PC-9 (cell line): ENCODE measurements at regions not wholly inside any gene's neighbourhood (a gene's known extent, or its start where the extent isn't known, plus 50 kb on each side); places are given as distances from the start of the nearest gene placed in this dataset.
"Not testable (repeated sequence)": the region's sequence is repeated elsewhere in the genome, so short reads cannot be mapped to it uniquely, and the experiment has no call there.

Experiments
- BruUV-seq: library from RNA; stranded (reverse); fragments of 400-500 nt; replicated peaks from 2 replicates; lab custom pipeline; 2021; lab: Mats Ljungman, UMichigan
- CTCF ChIA-PET: fragments of 300-600 bp; sonication (Branson Sonifier 250); formaldehyde crosslinking; loops from one replicate; lab custom pipeline; 2022; ENCODE audit warnings: antibody characterized with exemption; lab: Charles Lee
- POLR2A ChIA-PET: fragments of 300-600 bp; sonication (Branson Sonifier 250); formaldehyde crosslinking; loops from one replicate; lab custom pipeline; 2022; ENCODE audit warnings: antibody characterized with exemption; ENCODE audit not compliant: unreplicated experiment; lab: Charles Lee
- DNase-seq, 2 experiments: peaks; one replicate each; pipeline versions ENCODE4 v3.0.0 to v3.0.0-alpha.2; 2015 to 2022; ENCODE audit warnings: mixed read lengths in 1 of 2
- H2AFZ ChIP-seq: fragments of 200-600 bp; sonication (generic); 2 replicates; pipeline ENCODE4 v1.8.1; 2017; ENCODE audit warnings: antibody characterized with exemption
- H3F3A ChIP-seq: fragments of 200-600 bp; sonication (generic); 2 replicates; pipeline ENCODE4 v1.8.1; 2017; ENCODE audit warnings: antibody characterized with exemption, mild to moderate bottlenecking, low read depth; ENCODE audit not compliant: insufficient read depth
- H3K27ac ChIP-seq: fragments of 200-600 bp; sonication (generic); 2 replicates; pipeline ENCODE4 v1.6.1; 2016; ENCODE audit warnings: mixed run types
- H3K27me3 ChIP-seq: fragments of 200-600 bp; sonication (generic); 2 replicates; pipeline ENCODE4 v1.6.1; 2016; ENCODE audit warnings: low read depth, mixed run types; ENCODE audit not compliant: insufficient read depth
- H3K36me3 ChIP-seq: fragments of 200-600 bp; sonication (generic); 2 replicates; pipeline ENCODE4 v1.6.1; 2016; ENCODE audit warnings: low read depth, mixed run types
- H3K4me1 ChIP-seq: fragments of 200-600 bp; sonication (generic); replicated peaks from 2 replicates; pipeline ENCODE4 v1.6.1; 2016; ENCODE audit warnings: mixed run types; ENCODE audit not compliant: insufficient read depth
- H3K4me2 ChIP-seq: fragments of 200-600 bp; sonication (generic); 2 replicates; pipeline ENCODE4 v1.6.1; 2017; ENCODE audit warnings: mixed run types
- H3K4me3 ChIP-seq: fragments of 200-600 bp; sonication (generic); 2 replicates; pipeline ENCODE4 v1.6.1; 2016; ENCODE audit warnings: mixed run types
- H3K79me2 ChIP-seq: fragments of 200-600 bp; sonication (generic); 2 replicates; pipeline ENCODE4 v1.6.1; 2017; ENCODE audit warnings: low read depth, mixed run types
- H3K9me2 ChIP-seq: fragments of 200-600 bp; sonication (generic); 2 replicates; pipeline ENCODE4 v1.8.1; 2017; ENCODE audit warnings: mild to moderate bottlenecking; ENCODE audit not compliant: insufficient read depth
- H3K9me3 ChIP-seq: fragments of 200-600 bp; sonication (generic); 2 replicates; pipeline ENCODE4 v1.8.1; 2016; ENCODE audit warnings: low read depth; ENCODE audit not compliant: insufficient read depth
- H4K20me1 ChIP-seq: fragments of 200-600 bp; sonication (generic); 2 replicates; pipeline ENCODE4 v1.8.1; 2017; ENCODE audit not compliant: insufficient read depth
- EZH2 ChIP-seq: fragments of 200-600 bp; sonication (generic); IDR thresholded peaks from 2 replicates; pipeline ENCODE4 v1.8.0; 2017; ENCODE audit warnings: antibody characterized with exemption, low read depth
- intact Hi-C: fragments of 100-400 bp; cut with micrococcal nuclease; formaldehyde crosslinking; loops from one replicate; pipeline ENCODE4 v1.10.0; 2022; ENCODE audit not compliant: unreplicated experiment
- TF ChIP-seq, protein P1 (sequence below): fragments of 200-600 bp; sonication (generic); conservative IDR thresholded peaks from 2 replicates; pipeline ENCODE4 v1.6.1; 2017; ENCODE audit warnings: mixed run types, antibody characterized with exemption, mild to moderate bottlenecking, moderate library complexity

DNA sequence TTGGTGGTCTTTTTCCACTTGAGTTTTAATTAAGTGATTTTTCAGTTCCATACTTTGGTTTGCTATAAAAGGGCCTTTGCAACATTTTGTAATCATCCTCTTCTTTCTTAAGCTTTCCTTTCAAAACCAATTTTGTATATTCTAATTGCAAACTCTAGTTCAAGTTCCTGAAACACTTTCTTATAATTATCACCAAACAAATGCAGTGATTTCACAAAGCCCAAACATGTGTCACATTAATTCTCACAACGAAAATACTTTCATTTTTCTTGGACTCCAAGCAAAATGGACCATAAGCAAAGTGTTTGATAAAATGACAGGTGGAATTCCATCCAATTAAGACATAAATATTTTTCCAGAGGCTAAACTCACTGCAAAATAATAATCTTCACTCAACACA is 188.2 kb upstream of the IRX5 start:
- no peak for TF ChIP-seq EZH2
- TF ChIP-seq, protein P1, sequence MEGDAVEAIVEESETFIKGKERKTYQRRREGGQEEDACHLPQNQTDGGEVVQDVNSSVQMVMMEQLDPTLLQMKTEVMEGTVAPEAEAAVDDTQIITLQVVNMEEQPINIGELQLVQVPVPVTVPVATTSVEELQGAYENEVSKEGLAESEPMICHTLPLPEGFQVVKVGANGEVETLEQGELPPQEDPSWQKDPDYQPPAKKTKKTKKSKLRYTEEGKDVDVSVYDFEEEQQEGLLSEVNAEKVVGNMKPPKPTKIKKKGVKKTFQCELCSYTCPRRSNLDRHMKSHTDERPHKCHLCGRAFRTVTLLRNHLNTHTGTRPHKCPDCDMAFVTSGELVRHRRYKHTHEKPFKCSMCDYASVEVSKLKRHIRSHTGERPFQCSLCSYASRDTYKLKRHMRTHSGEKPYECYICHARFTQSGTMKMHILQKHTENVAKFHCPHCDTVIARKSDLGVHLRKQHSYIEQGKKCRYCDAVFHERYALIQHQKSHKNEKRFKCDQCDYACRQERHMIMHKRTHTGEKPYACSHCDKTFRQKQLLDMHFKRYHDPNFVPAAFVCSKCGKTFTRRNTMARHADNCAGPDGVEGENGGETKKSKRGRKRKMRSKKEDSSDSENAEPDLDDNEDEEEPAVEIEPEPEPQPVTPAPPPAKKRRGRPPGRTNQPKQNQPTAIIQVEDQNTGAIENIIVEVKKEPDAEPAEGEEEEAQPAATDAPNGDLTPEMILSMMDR, result no peak
- ChIA-PET POLR2A (no interaction called here), CTCF (no interaction called here)
- no peak overlapping the region for H2AFZ ChIP-seq
- H3K9me3 ChIP-seq, result no peaks in the 10 kb centered on the region
- no peaks in the 10 kb centered on the region for H3F3A ChIP-seq
- H3K79me2 ChIP-seq, result no peaks in the 10 kb centered on the region
- BruUV-seq, result no TSS peak
- no peaks in the 10 kb centered on the region for H3K27me3 ChIP-seq
- no peak overlapping the region for H3K4me2 ChIP-seq
- no peak overlapping the region for H3K27ac ChIP-seq
- H3K36me3 ChIP-seq, result no peaks in the 10 kb centered on the region
- no peak overlapping the region for H3K4me3 ChIP-seq
- no peaks in the 10 kb centered on the region; the same call in 1 of the 2 replicates for H3K9me2 ChIP-seq
- H3K4me1 ChIP-seq, result no peaks in the 10 kb centered on the region
- no peaks in the 10 kb centered on the region for H4K20me1 ChIP-seq
- DNase-seq, result no peak
- intact Hi-C loops, result no loop called here

DNA sequence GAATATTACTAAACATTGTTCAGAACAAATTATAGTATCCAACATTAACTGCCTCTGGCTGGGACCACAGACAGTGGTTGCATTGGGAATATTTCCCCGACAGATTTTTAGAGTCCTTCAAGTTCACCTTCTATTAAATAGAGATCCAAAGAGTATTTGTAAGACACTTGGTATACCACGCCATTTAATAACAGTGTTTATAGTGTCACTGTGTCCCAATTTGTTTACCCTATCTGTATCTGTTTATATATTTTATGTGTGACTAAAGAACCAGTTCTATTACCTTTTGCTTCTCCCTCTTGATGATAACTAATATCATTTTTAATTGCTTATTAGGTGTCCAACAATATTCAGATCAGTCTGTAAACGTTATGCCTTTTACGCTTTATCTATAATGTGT is 191.3 kb upstream of the IRX5 start:
- H3K79me2 ChIP-seq, result no peaks in the 10 kb centered on the region
- H3F3A ChIP-seq, result no peaks in the 10 kb centered on the region
- TF ChIP-seq, protein P1, result no peak
- no peak for TF ChIP-seq EZH2
- no peaks in the 10 kb centered on the region for H3K4me1 ChIP-seq
- no peaks in the 10 kb centered on the region for H3K27me3 ChIP-seq
- H3K4me3 ChIP-seq, result no peak overlapping the region
- no peak overlapping the region for H3K4me2 ChIP-seq
- H2AFZ ChIP-seq, result no peak overlapping the region
- H3K36me3 ChIP-seq, result no peaks in the 10 kb centered on the region
- no peak for DNase-seq
- no TSS peak for BruUV-seq
- H3K9me2 ChIP-seq, result no peaks in the 10 kb centered on the region; the same call in 1 of the 2 replicates
- no peak overlapping the region for H3K27ac ChIP-seq
- CTCF ChIA-PET, result no interaction called here
- intact Hi-C loops, result no loop called here
- H4K20me1 ChIP-seq, result no peaks in the 10 kb centered on the region
- POLR2A ChIA-PET, result no interaction called here
- H3K9me3 ChIP-seq, result no peaks in the 10 kb centered on the region

- no peak overlapping the region for H3K4me3 ChIP-seq
- TF ChIP-seq, protein P1, result no peak
- no peak for TF ChIP-seq EZH2
- no peaks in the 10 kb centered on the region for H3K36me3 ChIP-seq
- no peaks in the 10 kb centered on the region for H4K20me1 ChIP-seq
- intact Hi-C loops, result no loop called here
- H3K4me1 ChIP-seq, result no peaks in the 10 kb centered on the region
- CTCF ChIA-PET, result no interaction called here
- no peak overlapping the region for H3K27ac ChIP-seq
- no peaks in the 10 kb centered on the region for H3F3A ChIP-seq
- no peaks in the 10 kb centered on the region; the same call in none of the 2 replicates for H3K9me2 ChIP-seq
- no peaks in the 10 kb centered on the region for H3K27me3 ChIP-seq
- POLR2A ChIA-PET, result interaction anchor here (0.6 kb wide), 1 partner anchor 582 kb away, joined by 9 read pairs; no protein-coding TSS in a partner anchor
- no peak overlapping the region for H2AFZ ChIP-seq
- no TSS peak for BruUV-seq
- no peak overlapping the region for H3K4me2 ChIP-seq
- DNase-seq, result no peak
- no peaks in the 10 kb centered on the region for H3K9me3 ChIP-seq
- no peaks in the 10 kb centered on the region for H3K79me2 ChIP-seq
Observed at GRCh38 chr16:54734156-54734555, 196.5 kb upstream of the IRX5 start.

DNA sequence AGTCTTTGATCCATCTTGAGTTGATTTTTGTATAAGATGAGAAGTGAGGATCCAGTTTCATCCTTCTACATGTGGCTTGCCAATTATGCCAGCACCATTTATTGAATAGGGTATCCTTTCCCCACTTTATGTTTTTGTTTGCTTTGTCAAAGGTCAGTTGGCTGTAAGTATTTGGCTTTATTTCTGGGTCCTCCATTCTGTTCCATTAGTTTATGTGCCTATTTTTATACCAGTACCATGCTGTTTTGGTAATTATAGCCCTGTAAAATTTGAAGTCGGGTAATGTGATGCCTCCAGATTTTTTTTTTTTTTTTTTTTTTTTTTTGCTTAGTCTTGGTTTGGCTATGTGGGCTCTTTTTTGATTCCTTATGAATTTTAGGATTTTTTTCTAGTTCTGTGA is 203.0 kb upstream of the IRX5 start:
- H3K4me3 ChIP-seq, H3K27ac ChIP-seq, H3K27me3 ChIP-seq, intact Hi-C loops, H3K36me3 ChIP-seq, POLR2A ChIA-PET, H3K9me2 ChIP-seq, H3K4me2 ChIP-seq, H3F3A ChIP-seq, BruUV-seq, H3K9me3 ChIP-seq, H4K20me1 ChIP-seq, H3K4me1 ChIP-seq, CTCF ChIA-PET, DNase-seq, H3K79me2 ChIP-seq, H2AFZ ChIP-seq: not testable (repeated sequence)
